22Rv1 (cell line): ENCODE measurements at regions not wholly inside any gene's neighbourhood (a gene's known extent, or its start where the extent isn't known, plus 50 kb on each side); places are given as distances from the start of the nearest gene placed in this dataset.

Source experiments
- H3K27ac ChIP-seq: fragments of 450-650 bp; 2 replicates; pipeline ENCODE4 v1.5.1; 2017
- ZFX ChIP-seq: fragments of 450-650 bp; IDR thresholded peaks from 2 replicates; pipeline ENCODE4 v1.6.1; 2017; ENCODE audit warnings: antibody characterized with exemption, borderline replicate concordance
- TF ChIP-seq, protein P1 (sequence below): fragments of 450-650 bp; IDR thresholded peaks from 2 replicates; pipeline ENCODE4 v1.5.1; 2017; ENCODE audit warnings: mild to moderate bottlenecking

- no peak for TF ChIP-seq ZFX
- TF ChIP-seq, protein P1, sequence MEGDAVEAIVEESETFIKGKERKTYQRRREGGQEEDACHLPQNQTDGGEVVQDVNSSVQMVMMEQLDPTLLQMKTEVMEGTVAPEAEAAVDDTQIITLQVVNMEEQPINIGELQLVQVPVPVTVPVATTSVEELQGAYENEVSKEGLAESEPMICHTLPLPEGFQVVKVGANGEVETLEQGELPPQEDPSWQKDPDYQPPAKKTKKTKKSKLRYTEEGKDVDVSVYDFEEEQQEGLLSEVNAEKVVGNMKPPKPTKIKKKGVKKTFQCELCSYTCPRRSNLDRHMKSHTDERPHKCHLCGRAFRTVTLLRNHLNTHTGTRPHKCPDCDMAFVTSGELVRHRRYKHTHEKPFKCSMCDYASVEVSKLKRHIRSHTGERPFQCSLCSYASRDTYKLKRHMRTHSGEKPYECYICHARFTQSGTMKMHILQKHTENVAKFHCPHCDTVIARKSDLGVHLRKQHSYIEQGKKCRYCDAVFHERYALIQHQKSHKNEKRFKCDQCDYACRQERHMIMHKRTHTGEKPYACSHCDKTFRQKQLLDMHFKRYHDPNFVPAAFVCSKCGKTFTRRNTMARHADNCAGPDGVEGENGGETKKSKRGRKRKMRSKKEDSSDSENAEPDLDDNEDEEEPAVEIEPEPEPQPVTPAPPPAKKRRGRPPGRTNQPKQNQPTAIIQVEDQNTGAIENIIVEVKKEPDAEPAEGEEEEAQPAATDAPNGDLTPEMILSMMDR, result no peak
- no peak overlapping the region for H3K27ac ChIP-seq
Measured at GRCh38 chr4:62162606-62163005, 962.5 kb downstream of the ADGRL3 start.

DNA sequence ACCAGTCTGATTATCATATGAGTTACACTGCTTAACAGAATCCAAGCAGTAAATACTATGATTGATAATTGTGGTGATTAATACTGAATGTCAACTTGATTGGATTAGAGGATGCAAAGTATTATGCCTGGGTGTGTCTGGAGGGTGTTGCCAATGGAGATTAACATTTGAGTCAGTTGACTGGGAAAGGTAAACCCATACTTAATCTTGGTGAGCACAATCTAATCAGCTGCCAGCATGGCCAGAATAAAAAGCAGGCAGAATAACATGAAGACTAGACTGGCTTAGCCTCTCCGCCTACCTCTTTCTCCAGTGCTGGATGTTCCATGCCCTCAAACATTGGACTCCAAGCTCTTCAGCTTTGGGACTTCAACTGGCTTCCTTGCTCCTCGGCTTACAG lies 961.3 kb downstream of the ADGRL3 start:
- no peak for TF ChIP-seq ZFX
- TF ChIP-seq, protein P1, result no peak
- H3K27ac ChIP-seq, result no peak overlapping the region

GRCh38 chr4:62159876-62160275 lies 959.8 kb downstream of the ADGRL3 start:
- H3K27ac ChIP-seq, result no peak overlapping the region
- TF ChIP-seq ZFX, result no peak
- TF ChIP-seq, protein P1, result no peak

- TF ChIP-seq, protein P1, result no peak
- no peak for TF ChIP-seq ZFX
- no peak overlapping the region for H3K27ac ChIP-seq
Measured at GRCh38 chr4:62159306-62159705, 959.2 kb downstream of the ADGRL3 start.

- TF ChIP-seq ZFX, result no peak
- TF ChIP-seq, protein P1, result no peak
- H3K27ac ChIP-seq, result no peak overlapping the region
Measured at GRCh38 chr4:62156205-62156604, 956.1 kb downstream of the ADGRL3 start.

GRCh38 chr4:62145276-62145675 lies 945.1 kb downstream of the ADGRL3 start:
- no peak overlapping the region for H3K27ac ChIP-seq
- TF ChIP-seq ZFX, result no peak
- TF ChIP-seq, protein P1, result no peak

DNA sequence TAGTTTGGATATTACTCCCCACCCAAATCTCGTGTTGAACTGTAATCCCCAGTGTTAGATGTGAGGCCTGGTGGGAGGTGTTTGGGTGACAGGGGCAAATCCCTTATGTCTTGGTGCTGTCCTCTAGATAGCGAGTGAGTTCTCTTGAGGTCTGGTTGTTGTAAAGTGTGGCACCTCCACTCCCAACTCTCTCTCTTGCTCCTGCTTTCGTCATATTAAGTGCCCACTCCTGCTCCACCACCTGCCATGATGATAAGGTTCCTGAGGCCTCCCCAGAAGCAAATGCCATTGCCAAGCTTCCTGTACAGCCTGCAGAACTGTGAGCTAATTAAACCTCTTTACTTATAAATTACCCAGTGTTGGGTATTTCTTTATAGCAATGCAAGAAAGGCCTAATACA lies 944.3 kb downstream of the ADGRL3 start:
- TF ChIP-seq ZFX, result no peak
- TF ChIP-seq, protein P1, result no peak
- H3K27ac ChIP-seq, result no peak overlapping the region
